NCI-H774 (cell line): ENCODE measurements at regions not wholly inside any gene's neighbourhood (a gene's known extent, or its start where the extent isn't known, plus 50 kb on each side); places are given as distances from the start of the nearest gene placed in this dataset.
"Not testable (repeated sequence)": the region's sequence is repeated elsewhere in the genome, so short reads cannot be mapped to it uniquely, and the experiment has no call there.

ENCODE experiments used
- DNase-seq: peaks from one replicate; lab custom pipeline; 2025; lab: John Stamatoyannopoulos, UW

- DNase-seq = no peak
These were observed 396.9 kb upstream of the CBLB start for GRCh38 chr3:106265704-106266103.

GRCh38 chr3:106268696-106269095, 399.9 kb upstream of the CBLB start:
- DNase-seq = no peak

DNA sequence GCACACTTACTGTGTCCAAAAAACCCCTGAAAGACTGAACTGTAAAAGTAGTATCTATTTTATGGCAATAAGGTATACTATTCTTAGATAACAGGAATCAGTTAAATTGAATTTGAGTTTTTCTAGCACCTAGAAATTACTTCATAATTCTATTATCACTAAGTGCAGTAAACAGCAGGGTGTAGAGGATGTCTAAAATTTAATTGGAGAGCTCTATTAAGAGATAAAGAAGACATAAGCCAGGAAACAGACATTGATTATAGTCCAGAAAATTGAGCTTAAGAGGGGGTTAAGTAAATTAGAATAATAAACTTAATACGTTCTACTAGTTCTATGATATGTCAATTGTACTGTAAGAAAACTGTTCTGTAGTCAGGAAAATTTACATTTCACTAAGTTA, 403.5 kb upstream of the CBLB start:
- DNase-seq = no peak

GRCh38 chr3:106275592-106275991, 406.8 kb upstream of the CBLB start:
- no peak for DNase-seq

GRCh38 chr3:106276151-106276550, 407.3 kb upstream of the CBLB start:
- no peak for DNase-seq

GRCh38 chr3:106276755-106277612, 408.2 kb upstream of the CBLB start:
- no peak for DNase-seq

GRCh38 chr3:106277731-106278130, 408.9 kb upstream of the CBLB start:
- no peak for DNase-seq

DNA sequence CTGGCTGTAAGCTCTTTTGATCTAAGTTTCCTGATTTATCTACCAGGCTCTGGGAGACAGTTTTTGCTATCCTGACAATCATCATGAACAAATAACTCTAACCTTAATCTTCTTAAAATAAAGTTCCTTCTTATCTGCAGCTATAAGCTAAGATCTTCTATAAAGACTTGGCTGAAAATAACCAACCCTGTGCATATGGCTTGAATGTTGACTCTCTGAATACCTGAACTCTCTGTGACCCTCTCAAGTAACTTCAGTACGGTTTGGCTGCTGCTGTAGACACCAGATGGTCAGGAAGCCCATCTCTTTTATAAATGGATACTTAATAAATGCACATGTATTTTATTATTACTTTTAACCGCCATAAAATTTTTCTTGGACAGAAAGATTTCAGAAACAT, 412.4 kb upstream of the CBLB start:
- no peak for DNase-seq

DNA sequence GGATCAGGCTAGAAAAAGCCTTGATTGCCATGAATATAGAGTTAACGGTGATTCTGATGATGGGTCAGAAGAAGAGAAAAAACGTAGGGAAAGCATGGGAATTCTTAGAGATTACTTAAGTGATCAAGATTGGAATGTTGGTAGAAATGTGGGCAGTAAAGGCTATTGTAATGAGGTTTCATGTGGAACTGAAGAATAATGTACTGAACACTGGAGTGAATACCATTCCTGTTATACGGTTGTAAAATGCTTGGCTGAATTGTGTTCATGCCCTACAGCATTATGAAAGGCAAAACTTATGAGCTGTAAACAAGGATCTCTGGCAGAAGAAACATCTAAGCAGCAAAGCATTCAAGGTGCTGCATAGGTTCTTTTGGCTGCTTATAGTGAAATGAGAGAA, 414.1 kb upstream of the CBLB start:
- no peak for DNase-seq

DNA sequence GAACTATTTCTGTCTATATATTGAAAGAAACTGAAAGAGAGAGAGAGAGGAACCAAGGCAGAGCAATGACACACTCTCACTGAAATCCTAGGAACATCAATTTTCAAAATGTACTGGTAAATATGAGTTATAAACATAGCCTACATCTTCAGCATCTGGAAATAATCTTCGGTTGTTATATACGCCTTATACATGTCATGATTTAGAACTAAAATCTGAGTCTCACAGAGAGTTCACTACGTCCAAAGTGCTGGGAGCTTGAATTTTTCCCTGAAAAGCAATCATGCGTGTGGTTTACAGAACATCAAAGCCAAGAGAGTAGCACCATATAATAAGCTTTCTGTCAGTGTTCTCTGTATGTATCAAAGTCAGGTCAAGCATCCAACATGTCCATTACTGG, 420.0 kb upstream of the CBLB start:
- no peak for DNase-seq

GRCh38 chr3:106290304-106290997, 421.6 kb upstream of the CBLB start:
- no peak for DNase-seq

- no peak for DNase-seq
These were observed 424.3 kb upstream of the CBLB start for GRCh38 chr3:106293161-106293560.

- DNase-seq = no peak
These were observed 425.3 kb upstream of the CBLB start for GRCh38 chr3:106294121-106294520.

- no peak for DNase-seq
These were observed 427.2 kb upstream of the CBLB start for GRCh38 chr3:106296062-106296461.

DNA sequence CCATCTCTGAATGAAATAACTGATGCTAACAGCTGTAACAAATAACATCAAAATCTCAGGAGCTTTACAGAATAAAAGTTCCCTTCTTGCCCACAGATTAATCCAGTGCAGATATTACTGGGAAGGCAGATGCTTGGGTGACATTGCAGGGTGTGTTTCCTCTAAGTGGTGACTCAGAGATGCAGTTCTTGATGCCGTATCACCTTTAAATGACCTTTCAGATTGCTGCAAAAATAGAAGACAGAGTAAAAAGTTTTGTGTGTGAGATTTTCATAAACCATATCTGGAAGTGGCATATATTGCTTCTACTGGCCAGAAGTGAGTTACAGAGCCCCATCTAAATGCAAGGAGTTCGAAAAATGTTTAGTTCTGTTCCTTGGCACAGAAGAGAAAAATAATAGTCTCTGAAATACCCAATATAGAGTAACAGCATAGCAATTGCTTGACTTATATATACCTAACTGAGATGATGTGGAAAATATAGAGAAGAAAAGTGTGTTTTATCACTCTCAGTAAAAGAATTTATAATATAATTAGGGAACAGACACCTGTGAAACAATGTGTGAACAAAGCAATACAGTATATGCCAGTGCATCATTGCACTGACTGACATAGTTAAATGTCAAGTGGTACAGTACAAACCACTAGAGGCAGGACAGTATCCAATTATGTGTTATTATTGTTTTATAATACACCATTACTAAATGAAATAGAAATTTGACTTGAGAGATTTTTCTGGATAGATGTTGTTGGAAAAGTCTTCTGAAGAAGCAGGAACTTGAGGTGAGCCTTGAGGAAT, 430.7 kb upstream of the CBLB start:
- DNase-seq = no peak

- DNase-seq = no peak
These were observed 433.8 kb upstream of the CBLB start for GRCh38 chr3:106302451-106303221.

DNA sequence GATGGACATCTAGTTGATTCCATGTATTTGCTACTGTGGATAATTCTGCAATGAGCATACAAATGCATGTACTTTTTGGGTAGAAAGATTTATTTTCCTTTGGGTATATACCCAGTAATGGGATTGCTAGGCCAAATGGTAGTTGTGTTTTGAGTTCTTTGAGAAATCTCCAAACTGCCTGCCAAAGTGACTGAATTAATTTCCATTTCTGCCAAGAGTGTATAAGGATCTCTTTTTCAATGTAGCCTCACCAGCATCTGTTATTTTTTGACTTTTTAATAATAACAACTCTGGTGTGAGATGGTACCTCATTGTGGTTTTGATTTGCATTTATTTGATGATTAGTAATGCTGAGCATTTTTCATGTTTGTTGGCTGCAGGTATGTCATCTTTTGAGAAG, 435.0 kb upstream of the CBLB start:
- no peak for DNase-seq

DNA sequence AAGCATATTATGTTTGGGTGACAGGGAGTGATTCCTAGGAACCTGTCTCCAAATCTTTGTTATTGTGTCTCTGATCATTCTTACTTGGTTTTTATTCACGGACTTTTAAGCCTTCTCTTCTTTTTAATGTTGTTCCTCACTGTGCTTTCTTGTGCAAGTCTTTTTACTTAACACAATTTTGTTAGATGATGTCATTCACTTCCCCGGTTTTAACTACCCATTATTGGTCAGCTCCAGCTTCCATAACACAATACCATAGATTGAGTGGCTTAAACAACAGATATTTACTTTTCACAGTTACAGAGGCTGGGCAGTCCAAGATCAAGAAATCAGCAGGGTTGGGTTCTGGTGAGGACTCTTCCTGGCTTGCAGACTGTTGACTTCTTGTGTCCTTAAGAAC, 436.3 kb upstream of the CBLB start:
- no peak for DNase-seq

DNA sequence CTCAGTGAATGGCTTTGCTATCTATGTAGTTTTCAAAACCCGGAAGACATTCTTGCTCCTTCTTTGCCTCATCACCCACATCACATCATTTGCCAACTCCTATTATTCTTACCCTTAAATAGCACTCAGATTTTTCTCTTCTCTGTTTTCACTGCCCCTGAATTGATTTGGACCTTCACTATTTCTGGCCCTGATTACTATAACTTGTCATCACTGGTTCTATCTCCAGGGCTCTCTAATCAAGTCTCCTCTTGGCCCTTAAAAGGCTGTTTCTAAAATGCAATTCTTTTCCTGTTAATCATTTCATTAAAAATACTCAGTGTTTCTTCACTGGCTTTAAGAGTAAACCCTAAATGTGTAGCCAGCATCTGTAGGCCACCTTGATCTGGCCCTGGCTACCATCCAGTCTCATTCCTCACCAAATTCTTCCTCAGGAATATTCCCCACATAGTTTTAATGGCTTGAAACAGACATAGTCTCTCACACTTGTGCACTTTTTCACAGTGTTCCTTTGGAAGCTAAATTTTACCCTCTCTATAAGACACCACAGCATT, 437.1 kb upstream of the CBLB start:
- no peak for DNase-seq

DNA sequence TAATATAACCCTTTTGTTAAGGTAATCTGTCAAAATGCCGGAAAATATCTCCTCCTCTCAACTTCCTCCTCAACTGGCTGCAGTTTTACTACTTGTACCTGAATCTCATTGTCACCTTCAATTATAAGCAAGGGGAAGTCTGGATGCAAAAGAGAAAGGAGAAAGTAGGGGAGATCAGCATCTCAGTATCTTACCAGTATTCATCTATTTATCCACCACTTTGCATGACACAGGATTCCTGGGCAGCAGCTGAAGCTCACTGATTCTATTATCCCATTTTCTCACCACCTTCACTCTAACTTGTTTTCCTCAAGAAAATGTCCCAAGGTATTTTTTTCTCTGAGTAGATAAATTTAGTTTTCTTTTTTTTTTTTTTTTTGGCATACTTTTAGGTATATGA, 440.5 kb upstream of the CBLB start:
- no peak for DNase-seq

DNA sequence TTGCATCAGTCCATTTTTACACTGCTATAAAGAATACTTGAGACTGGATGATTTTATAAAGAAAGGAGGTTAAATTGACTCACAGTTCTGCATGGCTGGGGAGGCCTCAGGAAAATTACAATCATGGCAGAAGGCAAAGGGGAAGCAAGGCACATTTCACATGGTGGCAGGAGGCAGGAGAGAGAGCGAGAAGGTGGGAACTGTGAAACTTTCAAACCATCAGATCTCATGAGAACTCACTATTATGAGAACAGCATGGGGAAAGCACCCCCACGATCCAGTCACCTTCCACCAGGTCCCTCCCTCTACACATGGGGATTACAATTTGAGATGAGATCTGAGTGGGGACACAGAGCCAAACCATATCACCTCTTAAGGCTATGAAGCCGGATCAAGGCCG, 441.0 kb upstream of the CBLB start:
- not testable (repeated sequence) for DNase-seq
